Epidermal melanocyte (primary cell): ENCODE measurements at regions not wholly inside any gene's neighbourhood (a gene's known extent, or its start where the extent isn't known, plus 50 kb on each side); places are given as distances from the start of the nearest gene placed in this dataset.
A peak's percentile ranks its signal among the peaks of the same experiment; 100 is the strongest.
"Not testable (repeated sequence)": the region's sequence is repeated elsewhere in the genome, so short reads cannot be mapped to it uniquely, and the experiment has no call there.

Source experiments
- DNase-seq: peaks from one replicate; pipeline ENCODE4 v3.0.0; 2011; ENCODE audit warnings: low spot score; ENCODE audit not compliant: insufficient read length

DNA sequence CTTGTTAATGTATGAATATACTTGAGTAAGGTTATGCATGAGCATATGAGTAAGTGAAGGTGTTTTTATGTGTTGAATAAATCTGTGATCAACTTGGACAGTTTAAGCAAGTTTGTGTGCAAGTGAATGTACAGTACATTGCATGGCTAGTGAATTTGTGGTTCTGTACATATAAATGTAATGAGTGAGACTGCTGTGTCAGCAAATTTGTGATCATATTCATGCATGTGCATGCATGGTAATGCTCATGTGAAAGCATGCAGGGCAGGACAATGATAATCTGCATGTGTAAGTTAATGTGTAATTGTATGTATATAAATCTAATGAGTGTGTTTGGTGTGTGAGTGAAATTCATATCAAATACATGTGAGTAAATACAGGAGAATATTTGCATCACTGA lies 188.5 kb downstream of the PWWP3B start:
- no peak for DNase-seq

DNA sequence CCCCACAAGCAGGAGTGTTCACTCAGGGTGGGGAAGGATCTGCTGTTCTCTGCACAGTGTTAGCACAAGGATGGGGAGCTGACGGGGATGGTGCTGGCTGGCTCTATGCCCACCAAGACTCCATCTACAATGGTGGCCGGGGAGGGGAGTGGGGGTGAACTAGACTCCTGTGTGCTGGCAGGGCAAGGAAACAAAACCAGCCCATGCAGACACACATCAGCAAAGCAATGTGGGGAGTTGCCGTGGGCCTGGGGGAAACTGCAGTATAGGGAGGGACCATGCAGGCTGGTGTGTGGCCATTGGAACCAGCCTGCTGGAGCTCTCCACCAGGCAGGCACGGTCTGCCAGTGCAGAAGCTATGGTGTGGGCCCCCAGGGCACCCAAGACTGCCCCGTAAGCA lies 195.1 kb downstream of the PWWP3B start:
- DNase-seq = no peak

DNA sequence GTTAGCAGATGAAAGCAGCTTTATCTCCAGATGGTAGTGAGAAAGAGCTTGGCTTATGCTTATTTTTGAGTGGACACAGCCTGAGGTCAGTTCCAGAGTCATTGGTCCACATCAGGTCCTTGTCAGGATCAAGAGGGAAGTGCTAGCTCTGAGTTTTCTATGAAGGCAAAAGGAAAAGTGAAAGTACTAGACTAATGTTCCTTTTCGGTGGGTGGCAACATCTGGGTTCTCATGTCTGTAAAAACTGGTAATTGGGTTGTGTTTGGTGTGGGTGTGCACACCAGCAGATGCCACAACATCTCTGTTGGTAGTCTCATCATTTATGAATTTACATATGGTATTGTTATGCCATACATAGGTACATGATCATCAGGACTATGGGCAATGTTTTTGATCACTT lies 210.5 kb downstream of the PWWP3B start:
- no peak for DNase-seq

DNA sequence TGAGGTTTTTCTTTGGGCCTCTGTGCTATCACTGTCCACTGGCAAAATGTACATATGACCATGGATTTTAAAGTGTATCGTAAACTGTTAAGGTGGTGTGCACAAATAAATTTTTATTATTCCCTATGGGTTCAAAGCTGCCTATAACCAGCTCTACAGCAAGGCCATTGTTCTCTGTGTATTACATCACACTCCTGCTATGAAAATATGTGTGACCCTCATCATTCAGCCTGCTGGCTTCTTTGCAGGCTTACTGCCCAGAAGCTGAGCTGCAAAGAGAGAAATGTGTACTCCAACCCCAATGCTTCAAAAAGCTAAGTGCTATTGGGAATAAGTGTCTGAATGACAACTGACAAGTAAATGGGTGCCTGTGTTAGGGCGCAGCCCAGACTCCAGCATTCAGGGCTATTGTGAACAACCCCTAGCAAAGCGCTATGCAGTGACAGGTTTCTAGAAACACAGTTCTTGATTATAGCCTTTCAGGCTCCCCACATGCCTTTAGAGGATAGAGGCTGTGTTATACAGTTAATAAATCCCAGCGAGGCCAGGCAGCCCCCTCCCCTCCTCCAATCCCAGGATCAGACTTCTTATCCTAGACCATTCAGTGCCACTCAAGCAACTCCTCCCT lies 220.4 kb upstream of the RADX start:
- no peak for DNase-seq

DNA sequence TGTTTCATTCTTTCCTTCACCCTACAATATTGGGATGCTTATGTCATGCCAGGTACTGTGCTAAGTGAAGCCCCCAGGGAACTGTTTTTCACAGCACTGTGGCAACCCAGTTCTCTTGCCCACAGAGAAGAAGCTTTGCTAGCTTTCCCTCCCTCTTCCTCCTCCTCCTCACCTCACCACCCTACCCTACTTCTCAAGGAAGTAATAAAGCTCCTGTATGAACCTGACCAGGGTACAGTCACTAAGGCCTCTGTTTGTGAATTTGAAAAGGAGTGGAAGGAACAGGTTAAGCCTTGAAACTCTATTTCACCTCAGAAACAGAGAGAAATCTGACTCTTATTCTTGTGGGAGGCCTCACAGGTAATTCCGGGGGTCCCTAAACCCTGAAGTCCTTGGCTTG lies 219.4 kb upstream of the RADX start:
- no peak for DNase-seq

DNA sequence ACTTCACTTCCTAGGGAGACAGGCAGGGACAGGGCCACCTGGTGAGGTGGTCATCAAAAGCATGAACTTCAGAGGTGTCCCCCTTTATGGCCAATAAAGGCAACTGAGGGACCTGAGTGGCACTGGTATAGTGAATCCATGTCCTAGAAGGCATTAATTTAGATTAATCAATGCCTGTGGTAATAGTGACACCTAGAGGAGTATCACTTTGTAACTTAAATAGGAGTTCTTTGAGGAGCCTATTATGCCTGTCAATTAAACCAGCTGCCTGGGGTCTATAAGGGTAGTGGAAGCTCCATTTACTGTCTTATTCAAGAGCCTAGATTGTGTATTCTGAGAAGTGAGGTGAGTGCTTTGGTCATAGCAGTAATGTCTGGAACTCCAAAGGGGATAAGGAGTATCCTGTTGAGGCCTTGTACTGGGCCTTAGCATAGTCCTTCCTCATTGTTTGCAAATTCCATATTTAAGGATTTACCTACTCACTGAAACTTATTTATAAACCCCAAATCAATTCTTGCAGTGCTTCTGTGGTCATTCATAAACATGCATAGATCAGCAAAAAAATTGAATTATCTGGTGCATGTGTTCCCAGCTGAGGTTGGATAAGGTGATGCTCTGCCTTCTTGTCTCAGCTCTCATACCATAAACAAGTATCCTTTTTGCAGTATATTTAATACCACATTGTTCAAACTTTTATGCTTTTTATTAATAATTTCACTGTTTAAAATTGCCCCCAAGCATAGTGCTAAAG lies 213.8 kb upstream of the RADX start:
- no peak for DNase-seq

DNA sequence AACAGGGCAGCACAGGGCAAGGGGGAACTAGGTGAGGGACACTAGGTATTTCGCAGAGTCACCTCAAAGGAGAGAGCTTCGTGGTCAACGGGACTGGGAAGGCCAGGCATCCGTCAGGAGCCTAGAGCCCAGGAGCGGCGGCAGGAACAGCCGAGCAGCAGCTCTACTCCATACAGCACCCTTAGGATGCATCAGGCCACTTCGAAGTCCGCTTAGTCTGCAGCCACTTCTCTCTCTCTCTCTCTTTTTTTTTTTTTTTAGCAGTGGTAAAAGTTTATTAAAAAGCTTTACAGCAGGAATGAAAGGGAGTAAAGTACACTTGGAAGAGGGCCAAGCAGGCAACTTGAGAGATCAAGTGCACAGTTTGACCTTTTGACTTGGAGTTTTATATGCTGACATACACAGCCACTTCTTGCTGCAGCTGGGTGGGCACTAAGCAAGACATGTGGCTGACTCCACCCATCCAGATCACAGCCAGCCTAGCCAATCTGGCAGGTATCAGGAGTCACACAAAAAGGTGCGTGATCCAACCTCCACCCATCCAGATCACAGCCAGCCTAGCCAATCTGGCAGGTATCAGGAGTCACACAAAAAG lies 209.7 kb upstream of the RADX start:
- no peak for DNase-seq

DNA sequence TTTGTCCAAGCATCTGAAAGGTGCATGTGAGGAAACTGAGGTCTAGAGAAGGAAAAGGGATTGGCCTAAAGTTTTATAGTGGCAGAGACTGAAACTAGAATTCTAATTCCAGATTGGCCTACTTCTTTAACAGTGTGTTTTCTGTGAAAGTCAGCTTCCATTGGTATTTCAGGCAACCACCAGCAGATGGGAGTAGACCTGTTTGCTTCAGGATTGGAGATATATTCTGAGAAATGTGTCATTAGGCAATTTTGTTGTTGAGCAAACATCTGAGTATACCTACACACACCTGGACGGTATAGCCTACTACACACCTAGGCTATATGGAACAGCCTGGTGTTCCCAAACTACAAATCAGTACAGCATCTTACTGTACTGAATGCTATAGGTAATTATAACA lies 207.3 kb upstream of the RADX start:
- DNase-seq = no peak

DNA sequence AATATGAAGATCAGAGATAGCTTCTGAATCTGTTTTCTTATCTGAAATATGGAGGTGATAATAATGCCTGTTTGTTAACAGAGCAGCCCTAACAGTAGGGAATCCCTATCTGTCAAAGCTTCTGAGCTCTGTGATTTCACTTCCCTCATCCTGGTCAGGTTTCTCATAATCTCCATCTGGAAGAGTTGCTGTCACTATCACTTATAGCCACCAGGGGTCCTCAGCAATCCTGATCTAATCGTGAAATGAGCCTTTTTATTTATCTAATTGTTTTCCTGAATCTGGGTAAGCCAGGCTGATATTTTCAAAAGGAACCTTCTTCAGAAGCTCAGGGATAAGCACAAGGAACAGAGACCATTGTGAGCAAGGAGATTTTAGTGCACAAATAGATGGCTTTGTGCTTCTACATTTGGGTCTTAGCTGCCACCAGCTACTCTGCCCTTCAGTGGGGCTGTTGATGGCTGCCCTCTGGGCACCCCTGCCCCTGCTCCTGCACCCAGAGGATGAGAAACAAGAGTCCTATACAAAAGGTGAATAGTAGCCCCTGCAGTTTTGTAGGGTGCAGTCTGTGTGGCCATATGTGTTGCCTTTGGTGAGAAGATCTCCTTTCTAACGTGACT lies 196.4 kb upstream of the RADX start:
- DNase-seq = no peak

DNA sequence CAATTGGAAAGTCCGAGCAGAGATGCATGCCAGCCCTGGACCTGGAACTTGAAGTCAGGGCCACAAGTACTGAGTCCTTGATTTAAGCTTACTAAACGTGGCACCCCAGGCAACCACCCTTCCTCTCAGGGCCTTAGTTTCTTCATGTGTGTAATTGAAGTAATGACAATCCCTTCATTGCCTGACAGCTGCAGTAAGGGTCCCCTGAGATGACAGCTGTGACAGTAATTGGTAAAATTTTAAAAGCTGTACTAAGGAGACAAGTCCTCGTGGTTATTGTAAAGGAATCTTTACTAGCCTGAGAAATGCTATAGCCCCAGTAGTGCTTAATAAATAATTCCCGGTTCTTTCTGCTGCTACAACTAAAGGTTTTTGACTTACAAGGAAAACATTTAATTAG lies 175.1 kb upstream of the RADX start:
- DNase-seq = no peak

DNA sequence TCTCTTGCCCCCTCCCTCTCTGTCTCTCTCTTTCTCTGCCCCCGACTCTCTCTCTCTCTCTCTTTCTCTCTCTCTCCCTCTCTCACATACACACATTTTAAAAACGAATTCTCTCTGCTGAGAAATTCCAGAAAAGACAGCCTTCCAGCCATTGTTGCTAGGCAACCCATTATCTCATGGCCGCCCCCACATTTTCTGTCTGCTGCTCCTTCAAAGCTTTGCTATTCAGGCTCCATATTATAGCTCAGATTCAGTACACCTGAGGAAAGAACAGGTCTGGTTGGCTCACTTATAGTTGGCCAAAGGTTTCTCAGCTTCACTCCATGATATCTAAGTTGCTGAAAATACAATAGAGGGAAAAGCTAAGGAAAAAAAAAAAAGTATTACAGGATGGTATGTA lies 174.4 kb upstream of the RADX start:
- no peak for DNase-seq

DNA sequence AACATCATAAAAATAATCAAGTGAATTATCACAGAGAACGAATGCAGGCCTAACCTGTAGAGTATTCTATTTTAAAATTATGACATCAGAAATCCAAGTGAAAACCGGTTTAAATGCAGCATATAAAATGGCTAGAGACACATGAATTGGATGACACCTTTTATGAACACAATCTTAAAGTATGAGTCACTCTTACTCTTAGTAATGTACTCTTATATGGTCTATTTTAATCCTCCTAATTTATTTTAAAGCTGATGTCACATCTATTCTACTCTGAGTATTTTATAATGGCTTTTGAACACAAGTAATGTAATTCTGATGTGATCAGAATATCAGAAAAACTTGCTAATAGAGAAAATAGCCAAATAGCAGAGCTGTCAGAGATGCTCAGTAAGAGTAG lies 161.4 kb upstream of the RADX start:
- no peak for DNase-seq

DNA sequence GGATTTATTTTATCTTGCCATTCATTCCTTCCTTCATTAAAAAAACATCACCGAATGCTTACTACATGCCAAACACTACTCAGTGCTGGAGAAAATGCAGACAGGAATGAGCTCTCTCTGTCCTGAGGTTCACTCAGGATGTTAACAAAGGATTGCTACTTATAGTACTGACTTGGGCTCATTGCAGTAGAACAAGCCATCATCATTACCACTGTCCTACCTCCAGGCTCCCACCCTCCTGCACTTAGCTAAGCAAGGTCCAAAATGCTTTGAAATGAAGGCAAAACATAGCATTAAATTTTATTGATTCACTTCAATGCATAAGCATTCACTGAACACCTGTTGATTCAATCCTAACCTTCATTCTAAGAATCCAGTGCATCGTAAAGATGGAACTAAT lies 159.8 kb upstream of the RADX start:
- no peak for DNase-seq

DNA sequence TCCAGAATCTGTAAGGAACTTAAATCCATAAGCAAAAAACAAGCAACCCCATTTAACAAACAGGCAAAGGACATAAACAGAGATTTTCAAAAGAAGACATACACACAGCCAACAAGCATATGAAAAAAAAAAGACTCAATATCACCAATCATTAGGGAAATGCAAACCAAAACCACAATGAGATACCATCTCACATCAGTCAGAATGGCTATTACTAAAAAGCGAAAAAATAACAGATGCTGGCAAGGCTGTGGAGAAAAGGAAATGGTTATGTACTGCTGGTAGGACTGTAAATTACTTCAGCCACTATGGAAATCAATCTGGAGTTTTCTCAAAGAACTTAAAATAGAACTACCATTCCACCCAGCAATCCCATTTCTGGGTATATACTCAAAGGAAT lies 156.8 kb upstream of the RADX start:
- no peak for DNase-seq

DNA sequence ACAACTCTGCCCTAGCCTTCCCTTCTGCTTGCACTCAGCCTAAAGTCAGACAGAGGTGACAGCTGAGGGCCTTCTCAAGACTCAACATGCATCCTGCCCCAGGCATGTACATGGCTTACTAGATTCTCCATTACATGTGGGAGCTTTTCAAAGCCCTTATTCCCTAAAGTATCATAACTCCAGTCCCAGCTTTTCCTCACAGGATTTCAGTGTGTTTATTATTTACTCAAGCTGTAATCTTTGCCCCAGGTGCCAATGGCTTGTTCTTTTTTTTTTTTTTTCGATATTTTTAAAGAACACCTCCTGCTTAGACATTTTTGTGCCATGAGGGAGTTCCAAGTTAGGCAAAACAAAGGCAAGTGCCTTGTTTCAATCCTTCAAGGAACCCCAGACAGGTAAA lies 154.0 kb upstream of the RADX start:
- DNase-seq = no peak

DNA sequence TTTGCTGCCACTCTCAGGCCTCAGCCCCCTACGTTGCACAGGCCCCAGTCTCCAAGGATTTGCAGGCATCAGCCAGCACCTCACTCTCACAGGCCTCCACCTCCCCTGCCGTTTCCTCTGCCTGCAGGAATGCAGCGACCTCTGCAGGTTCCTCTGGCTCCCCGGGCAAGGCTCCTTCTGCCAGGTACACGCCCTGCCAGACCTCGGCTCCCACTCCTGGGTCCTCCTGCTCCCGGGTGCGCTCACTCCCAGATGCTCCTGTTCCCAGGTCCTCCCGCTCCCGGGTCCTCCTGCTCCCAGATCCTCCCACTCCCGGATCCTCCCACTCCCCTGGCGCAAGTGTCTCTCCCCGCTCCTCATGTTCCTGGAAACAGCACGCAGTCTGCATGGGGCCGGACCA lies 144.4 kb upstream of the RADX start:
- no peak for DNase-seq

DNA sequence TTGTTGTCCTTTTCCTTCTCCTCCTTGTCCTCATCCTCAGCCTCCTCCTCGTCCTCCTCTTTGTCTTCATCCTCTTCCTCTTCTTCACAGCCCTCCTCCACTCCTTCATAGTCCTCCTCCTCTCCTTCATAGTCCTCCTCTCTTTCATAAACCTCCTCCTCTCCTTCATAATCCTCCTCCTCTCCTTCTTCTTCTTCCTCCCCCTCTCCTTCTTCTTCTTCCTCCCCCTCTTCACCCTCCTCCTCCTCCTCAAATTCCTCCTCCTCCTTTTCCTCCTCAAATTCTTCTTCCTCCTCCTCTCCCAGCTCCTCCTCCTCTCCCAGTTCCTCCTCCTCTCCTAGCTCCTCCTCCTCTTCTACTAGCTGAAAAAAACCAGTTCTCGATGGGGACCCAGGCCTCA lies 143.8 kb upstream of the RADX start:
- no peak for DNase-seq

DNA sequence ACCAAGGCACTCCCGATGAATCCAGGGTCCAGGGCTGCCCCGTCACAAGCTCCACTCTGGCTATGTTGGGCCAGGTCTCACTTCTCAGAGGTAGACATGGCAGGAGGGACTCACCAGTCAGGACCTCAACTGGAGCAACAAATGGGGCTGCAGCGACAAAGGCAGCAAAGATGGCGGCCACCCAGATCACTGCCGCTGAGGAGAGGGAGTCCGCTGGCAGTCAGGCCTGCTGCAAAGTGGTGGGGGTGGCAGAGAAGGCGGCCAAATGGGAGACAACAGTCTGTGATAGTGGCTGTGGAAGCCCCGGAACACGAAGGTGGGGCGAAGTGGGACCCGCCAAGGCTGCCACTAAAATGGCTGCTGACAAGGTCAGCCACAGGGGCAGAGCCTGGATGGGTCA lies 143.3 kb upstream of the RADX start:
- no peak for DNase-seq

DNA sequence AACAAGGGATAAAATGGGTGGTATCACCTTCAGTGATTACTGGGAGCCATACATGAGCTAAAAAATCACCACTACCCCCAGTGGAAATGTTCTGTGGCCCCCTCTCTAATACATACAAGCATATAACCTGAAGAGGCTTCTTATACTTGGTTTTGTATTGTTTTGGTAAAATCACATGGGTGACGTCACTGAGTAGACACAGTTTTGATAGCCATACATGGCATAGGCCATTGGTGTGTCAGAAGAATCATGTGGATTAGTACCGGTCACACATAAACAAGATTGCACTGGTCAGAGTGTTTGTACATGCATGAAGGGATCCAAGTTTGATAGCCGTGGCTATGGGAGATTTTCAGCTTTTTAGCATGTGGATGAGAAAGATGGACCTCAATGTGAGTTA lies 131.9 kb upstream of the RADX start:
- no peak for DNase-seq

DNA sequence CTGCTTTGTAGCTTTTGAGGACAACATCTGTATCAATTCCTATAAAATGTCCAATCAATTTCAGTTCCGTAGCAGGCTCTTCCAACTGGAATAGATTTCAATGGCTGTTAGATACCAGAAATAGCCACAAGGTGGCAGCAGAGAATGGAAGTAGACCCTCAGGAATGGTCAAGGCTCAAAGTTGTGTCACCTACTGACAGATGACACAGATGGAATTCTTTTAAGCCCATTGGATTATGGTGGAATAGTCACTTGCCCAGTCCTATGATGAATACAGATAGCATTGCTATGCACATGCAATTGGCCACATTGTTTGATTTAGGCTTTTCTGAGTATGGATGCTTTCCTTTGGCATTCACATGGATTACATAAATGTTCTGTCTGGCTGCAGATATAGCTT lies 130.4 kb upstream of the RADX start:
- DNase-seq = peak; percentile 25

DNA sequence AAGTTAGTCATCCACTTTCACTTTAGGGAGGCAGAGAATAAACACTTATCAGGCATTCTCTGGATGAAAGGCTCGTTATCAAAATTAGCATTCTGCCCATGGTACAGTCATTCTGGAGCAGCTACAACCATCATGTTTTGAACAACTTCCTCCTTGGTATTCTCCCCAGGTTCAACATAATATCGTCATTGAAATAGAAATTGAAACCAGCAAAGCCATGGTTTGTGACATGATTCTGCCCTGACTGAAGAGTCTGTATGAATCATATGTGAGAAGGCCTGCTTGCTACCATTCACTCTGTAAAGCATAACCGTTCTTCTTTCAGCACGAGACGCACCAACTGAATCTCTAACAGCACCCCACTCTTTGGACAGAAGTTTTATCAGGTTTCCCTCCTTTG lies 127.5 kb upstream of the RADX start:
- no peak for DNase-seq

DNA sequence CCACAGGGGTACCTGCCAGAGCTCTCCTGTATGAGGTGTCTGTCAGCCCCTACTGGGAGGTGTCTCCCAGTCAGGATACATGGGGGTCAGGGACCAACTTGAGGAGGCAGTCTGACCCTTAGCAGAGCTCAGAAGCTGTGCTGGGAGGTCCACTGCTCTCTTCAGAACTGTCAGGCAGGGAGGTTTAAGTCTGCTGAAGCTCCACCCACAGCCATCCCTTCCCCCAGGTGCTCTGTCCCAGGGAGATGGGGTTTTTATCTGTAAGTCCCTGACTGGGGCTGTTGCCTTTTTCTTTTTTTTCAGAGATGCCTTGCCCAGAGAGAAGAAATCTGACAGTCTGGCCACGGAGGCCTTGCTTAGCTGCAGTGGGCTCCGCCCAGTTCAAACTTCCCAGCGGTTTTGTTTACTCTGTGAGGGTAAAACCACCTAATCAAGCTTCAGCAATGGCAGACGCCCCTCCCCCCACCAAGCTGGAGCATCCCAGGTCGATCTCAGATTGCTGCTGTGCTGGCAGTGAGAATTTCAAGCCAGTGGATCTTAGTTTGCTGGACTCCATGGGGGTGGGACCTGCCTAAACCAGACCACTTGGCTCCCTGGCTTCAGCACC lies 118.5 kb upstream of the RADX start:
- not testable (repeated sequence) for DNase-seq
